ENCODE measurements at regions not wholly inside any gene's neighbourhood (a gene's known extent, or its start where the extent isn't known, plus 50 kb on each side); places are given as distances from the start of the nearest gene placed in this dataset.

DNA sequence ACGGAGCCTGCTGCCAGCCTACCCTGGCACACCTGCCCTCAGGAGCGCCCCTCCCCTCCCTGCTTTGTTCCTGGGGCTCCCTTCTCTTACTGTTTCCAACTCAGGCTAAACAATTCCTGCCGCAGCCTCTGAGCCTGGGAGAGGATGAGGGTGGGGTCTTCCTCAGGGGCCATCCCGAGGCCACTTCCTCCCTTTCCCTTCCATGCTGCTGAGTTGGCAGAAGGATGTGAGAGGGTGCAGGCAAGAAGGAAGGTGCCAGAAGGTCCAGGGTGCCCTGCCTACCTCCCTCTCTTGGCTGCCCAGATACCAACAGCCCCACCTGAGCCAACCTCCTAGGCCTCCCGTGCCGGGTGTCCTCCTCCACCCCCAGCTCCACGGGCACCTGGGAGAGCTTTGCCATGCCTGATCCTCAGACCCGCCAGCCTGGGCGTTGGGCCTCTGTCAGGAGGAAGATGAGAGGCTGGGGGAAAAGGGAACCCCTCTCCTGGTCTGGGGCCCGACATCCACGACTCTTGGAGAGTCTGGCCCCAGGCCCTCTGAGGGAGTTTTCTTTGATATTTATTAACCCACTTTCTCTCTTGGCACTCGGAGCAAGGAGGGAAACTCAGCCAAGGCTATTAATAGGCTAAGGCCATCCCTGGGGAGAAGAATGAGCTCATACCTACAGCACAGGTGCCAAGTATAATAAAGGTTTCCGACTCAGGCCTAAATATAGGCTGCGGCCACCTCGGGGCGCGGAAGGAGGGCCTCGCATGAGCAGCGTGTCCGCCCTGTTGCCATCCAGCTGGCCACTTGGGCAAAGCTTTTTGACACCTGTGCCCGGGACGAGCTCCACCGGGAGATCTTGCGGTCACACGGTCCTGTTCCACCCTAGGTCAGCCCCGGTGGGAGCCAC lies 232.0 kb downstream of the ENGASE start:
- DNase-seq = peak; percentile 37 to 46

DNA sequence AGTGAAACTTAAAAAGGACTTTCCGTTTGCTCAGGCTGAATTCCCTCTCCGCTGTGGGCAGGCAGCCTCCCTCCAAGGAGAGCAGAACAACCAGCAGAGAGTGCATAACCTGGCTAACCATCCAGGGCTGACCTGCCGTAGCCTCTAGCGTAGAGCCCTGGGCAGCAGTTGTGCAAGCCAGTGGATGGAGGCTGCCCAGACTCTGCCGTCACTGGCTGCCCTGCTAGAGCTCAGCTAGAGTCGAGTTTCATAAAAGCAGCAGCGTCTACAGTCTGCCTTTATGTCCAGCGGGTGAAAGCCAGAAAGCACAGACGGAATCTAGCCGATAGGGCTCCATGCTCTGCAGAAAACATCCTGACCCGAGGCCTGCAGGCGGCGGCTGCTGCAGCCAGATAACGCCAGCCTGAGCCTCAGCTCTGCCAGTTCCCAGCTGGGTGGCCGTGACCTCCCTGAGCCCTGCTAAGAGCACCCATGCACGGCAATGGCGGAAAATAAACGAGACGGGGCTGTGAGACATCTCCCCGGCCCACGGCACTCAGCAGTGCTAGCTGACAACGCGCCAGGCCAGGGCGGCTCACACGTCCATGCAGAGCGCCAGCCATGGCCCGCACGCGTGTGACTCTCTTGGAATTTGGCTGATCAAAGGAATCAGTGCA lies 231.3 kb downstream of the ENGASE start:
- DNase-seq = no peak

GRCh38 chr17:79305376-79305767 lies 230.7 kb downstream of the ENGASE start:
- no peak for DNase-seq

- DNase-seq = no peak
Observed at GRCh38 chr17:79304884-79305283, 230.3 kb downstream of the ENGASE start.

- DNase-seq = no peak
Observed at GRCh38 chr17:79303641-79304205, 229.1 kb downstream of the ENGASE start.

GRCh38 chr17:79301469-79301868 lies 226.8 kb downstream of the ENGASE start:
- DNase-seq = no peak

DNA sequence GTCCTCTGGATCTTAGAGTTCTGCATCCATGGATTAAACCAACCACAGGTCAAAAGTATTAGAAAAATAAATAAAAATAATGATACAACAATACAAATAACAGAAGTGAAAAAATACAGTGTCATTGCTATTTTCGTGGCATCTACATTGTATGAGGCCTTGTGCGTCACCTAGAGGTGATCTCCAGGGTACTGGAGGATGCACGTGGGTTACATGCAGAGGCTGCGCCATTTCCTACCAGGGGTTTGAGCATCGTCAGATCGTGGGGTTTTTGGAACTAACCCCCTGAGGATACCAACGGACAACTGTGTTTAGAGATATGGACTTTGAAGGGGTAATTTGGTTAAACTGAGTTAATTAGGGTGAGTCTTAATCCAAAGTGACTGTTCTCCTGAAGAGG lies 224.7 kb downstream of the ENGASE start:
- DNase-seq = no peak

- DNase-seq = no peak
Observed at GRCh38 chr17:79298799-79299198, 224.2 kb downstream of the ENGASE start.

- no peak for DNase-seq
Observed at GRCh38 chr17:79296243-79296642, 221.6 kb downstream of the ENGASE start.

GRCh38 chr17:79295307-79295706 lies 220.7 kb downstream of the ENGASE start:
- no peak for DNase-seq

DNA sequence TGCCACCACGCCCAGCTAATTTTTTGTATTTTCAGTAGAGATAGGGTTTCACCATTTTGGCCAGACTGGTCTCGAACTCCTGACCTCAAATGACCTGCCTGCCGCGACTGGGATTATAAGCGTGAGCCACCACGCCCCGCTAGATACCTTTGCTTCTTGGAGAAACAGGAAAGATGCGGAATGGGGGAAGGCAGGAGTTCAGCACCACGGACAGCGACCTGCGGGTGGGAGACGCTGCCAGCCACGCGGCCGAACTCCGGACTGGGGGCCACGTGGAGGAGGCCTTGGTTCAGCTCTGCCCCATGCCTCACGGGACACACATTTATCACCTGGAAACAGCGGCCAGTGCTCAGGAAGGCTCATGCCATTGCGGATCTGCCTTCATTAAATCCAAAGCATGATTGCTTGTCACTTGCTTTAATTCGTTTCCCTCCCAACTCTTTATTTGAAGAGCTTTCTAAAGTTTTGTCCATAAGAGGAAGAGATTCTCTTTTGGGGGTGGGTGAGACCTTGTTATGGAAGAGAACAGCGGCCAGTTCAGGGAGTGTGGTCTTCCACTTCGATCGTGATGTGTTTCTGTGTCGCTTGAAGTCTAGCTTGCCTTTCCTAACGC lies 219.9 kb downstream of the ENGASE start:
- DNase-seq = no peak

- DNase-seq = no peak
Observed at GRCh38 chr17:79292501-79292900, 217.9 kb downstream of the ENGASE start.

- no peak for DNase-seq
Observed at GRCh38 chr17:79291391-79291790, 216.8 kb downstream of the ENGASE start.

DNA sequence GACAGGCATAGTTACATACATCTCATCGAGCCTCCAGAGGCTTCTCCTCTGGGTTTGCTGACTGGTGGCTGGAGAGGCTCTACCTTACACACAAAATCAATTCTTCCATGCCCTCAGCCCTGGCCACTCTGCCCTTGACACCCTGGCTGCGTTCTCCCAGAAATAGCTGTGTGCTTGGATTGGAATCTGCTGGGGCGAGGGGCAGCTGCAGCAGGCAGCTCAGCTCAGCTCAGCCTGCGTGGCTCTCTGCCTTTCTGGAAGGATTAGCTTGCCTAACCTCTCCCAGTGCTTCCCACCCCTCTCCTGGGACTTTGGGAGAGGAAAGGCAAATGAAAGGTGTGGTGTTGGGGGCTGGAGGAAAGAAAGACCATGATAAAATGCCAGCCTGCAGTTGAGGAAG lies 216.1 kb downstream of the ENGASE start:
- DNase-seq = no peak

GRCh38 chr17:79288950-79289349 lies 214.3 kb downstream of the ENGASE start:
- DNase-seq = no peak

GRCh38 chr17:79286440-79286839 lies 211.8 kb downstream of the ENGASE start:
- no peak for DNase-seq

DNA sequence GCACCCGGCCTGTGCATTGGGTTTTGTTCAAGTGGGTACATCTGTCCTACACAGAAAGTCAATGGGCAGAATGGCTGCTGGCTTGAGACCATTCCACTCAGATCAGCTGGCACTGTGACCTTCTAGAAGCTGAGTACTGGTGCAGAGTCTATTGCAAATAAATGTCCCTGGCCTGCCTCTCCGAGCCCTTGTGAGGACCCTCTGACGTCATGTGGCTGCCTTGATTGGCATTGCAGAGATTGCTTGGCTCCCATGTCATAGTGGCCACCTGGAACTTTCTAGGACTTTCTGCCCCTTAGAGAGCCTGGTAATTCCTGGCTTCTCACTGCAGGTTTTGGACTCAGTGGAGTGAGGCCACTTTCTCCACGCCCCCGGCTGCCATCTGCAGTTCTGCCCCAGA lies 211.3 kb downstream of the ENGASE start:
- DNase-seq = no peak

DNA sequence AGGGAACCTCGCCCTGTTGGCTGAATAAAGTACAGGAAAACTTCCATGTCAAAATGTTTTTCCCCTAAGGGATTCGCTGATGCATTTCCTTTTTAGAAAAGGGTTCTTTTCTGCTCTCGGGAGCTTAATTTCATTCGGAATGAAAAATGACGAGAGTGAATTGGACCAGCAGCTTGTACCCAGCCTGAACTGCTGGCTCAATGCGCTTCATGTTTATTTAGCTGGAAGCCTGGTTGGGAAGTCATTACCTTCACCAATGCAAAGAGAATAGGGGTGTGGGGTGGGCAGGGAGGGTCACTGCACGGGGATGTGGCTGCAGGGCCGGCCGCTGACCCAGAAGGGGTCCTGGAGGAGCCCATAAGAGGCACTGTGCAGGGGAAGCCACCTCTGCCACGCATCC lies 207.7 kb downstream of the ENGASE start:
- no peak for DNase-seq

DNA sequence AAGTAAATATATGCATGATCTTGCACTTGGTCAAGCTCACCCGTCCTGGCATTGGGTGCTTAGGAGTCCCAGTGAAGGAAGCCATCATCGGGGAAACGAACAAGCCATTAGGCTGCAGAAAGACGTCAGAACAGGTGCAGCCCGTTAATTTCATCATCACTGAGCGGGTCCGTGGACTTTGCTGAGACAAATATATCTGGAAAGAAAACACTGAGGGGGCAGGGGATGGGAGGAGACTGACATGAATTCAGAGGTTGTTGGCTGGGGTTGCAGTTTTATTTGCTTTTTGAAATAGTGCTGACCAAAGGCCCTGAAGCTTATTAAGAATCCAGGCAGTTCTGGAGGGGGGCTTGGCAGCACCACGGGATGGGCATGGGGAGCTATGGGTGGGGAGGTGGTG lies 207.2 kb downstream of the ENGASE start:
- DNase-seq = no peak

DNA sequence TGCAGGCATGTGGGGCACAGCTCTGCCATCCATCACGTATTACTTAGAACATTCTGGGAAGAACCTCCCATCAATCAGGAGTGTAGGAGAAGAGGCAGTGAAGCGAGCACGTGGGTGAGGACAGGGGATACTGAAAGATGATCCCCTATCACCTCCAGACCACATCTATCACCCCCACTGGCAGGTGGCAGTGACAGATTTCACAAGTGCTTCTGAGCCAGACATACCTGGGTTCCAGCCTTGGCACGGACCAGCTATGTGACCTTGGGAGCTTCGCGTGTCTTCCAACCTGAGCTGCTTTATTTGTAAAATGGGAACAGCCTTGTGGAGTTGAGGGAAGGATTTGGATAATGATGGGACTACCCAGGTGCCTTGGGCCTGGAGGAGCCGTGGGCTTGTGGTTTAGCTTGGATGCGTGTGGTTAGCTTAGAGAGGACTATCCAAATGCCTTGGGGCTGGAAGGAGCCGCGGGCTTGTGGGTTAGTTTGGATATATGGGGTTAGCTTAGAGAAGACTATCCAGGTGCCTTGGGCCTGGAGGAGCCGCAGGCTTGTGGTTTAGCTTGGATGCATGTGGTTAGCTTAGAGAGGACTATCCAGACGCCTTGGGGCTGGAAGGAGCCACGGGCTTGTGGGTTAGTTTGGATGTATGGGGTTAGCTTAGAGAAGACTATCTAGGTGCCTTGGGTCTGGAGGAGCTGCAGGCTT lies 206.4 kb downstream of the ENGASE start:
- DNase-seq = no peak

DNA sequence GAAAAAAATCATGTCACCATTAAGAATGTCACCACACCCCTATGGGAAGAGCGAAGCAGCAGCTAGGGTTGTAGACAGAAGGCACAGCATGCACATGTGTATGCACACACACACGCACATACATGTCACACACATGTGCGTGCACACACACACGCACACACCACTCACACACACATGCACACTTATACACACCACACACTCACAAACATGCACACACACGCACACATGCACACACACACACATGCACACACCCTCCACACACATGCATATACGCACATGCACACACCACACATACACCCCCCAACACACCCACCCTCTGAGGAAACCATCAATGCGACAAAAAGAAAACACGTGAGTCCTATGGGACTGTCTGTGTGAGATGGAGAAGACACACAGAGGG lies 205.4 kb downstream of the ENGASE start:
- DNase-seq = no peak

DNA sequence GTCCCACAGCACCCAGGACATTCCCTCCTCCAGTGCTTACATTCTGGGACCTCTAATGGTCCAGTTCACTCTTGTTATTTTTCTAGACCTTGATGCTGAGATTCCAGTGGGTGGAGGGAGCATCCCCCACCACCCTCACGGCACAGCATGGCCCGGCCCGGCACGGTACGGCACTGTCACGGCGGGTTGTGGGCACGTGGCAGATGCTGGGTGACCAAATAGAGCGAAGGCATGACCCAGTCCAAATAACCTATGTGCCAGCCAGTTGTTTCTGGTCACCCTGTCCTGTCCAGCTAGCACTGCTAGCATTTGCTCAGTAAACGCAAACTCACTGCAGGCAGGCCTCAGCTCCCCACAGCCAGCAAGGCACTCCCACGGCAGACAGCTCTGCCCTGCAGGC lies 204.7 kb downstream of the ENGASE start:
- no peak for DNase-seq

- DNase-seq = peak; percentile 38 to 76
Observed at GRCh38 chr17:79276821-79277220, 202.2 kb downstream of the ENGASE start.
